HepG2 (cell line): ENCODE measurements at regions not wholly inside any gene's neighbourhood (a gene's known extent, or its start where the extent isn't known, plus 50 kb on each side); places are given as distances from the start of the nearest gene placed in this dataset.

Experiments used
- ATAC-seq: fragments of 200-7000 bp; cut with Tn5 transposase; 3 replicates; pipeline ENCODE4 v1.9.1; 2020; ENCODE audit warnings: mild to moderate bottlenecking, moderate library complexity
- BruUV-seq: library from RNA; stranded (reverse); fragments of 400-500 nt; replicated peaks from 2 replicates; lab custom pipeline; 2021; lab: Mats Ljungman, UMichigan
- CTCF ChIA-PET: fragments of 300-600 bp; formaldehyde crosslinking; extraction: SDS; loops from one replicate; lab custom pipeline; 2021; ENCODE audit warnings: low total read pairs, inconsistent platforms, low intra/inter-chr PET ratio; lab: Yijun Ruan, JAX
- POLR2A ChIA-PET: fragments of 350-600 bp; sonication (Branson Sonifier 250); formaldehyde crosslinking; loops from one replicate; lab custom pipeline; 2020; ENCODE audit warnings: antibody characterized with exemption, inconsistent platforms; lab: Yijun Ruan, JAX
- DNase-seq: peaks from one replicate; pipeline ENCODE4 v3.0.0-alpha.2; 2015; ENCODE audit warnings: low spot score
- FAIRE-seq: peaks from 3 replicates; lab custom pipeline; 2011; peaks lifted over from hg19 to GRCh38; lab: Jason Lieb, UNC
- H2AFZ ChIP-seq: one replicate; pipeline ENCODE4 v1.6.1; 2011; ENCODE audit warnings: low read length, inconsistent platforms
- H3K27ac ChIP-seq: fragments of 300-600 bp; 3 replicates; pipeline ENCODE4 v1.8.0; 2011; ENCODE audit warnings: mixed run types, mild to moderate bottlenecking, mixed read lengths, low read length, inconsistent platforms; ENCODE audit not compliant: insufficient read depth; ENCODE audit errors: extremely low read length
- H3K27me3 ChIP-seq, 2 experiments: fragments of 200-600 bp in 1 of 2; 2 replicates in 1 of 2; 3 replicates in 1 of 2; pipeline versions ENCODE4 v1.6.0 to v1.8.0; 2011; ENCODE audit warnings: low read length in 2 of 2, mild to moderate bottlenecking in 2 of 2, moderate library complexity in 2 of 2, inconsistent platforms in 1 of 2; ENCODE audit not compliant: insufficient read depth in 2 of 2, control insufficient read depth in 1 of 2
- H3K36me3 ChIP-seq, 2 experiments: fragments of 200-600 bp in 1 of 2; replicated peaks in 1 of 2; 2 replicates in 1 of 2; 3 replicates in 1 of 2; pipeline versions ENCODE4 v1.5.1 to v1.8.0; 2011; ENCODE audit warnings: low read length in 2 of 2, inconsistent platforms in 1 of 2; ENCODE audit not compliant: insufficient read depth in 2 of 2, control insufficient read depth in 1 of 2
- H3K4me1 ChIP-seq: 2 replicates; pipeline ENCODE4 v1.5.1; 2012; ENCODE audit warnings: low read length, inconsistent platforms; ENCODE audit not compliant: insufficient read depth
- H3K4me2 ChIP-seq: 2 replicates; pipeline ENCODE4 v1.6.0; 2011; ENCODE audit warnings: low read depth, low read length, inconsistent platforms
- H3K4me3 ChIP-seq, 3 experiments: fragments of 200-600 bp in 1 of 3; sonication (generic), shearing (Covaris generic) in 1 of 3; replicated peaks in 1 of 3; 2 replicates each; pipeline ENCODE4 v1.5.1; 2011 to 2016; ENCODE audit warnings: low read length in 3 of 3, inconsistent platforms in 2 of 3, low read depth in 2 of 3, mild to moderate bottlenecking in 2 of 3, control low read depth in 1 of 3, mixed read lengths in 1 of 3; ENCODE audit not compliant: insufficient read depth in 1 of 3
- H3K79me2 ChIP-seq: one replicate; pipeline ENCODE4 v1.6.1; 2011; ENCODE audit warnings: low read length, inconsistent platforms; ENCODE audit not compliant: insufficient read depth
- H3K9ac ChIP-seq: 2 replicates; pipeline ENCODE4 v1.6.0; 2011; ENCODE audit warnings: mild to moderate bottlenecking, low read depth, low read length, inconsistent platforms; ENCODE audit not compliant: insufficient read depth
- H3K9me3 ChIP-seq: 2 replicates; pipeline ENCODE4 v1.5.1; 2012; ENCODE audit warnings: mild to moderate bottlenecking, low read length
- H4K20me1 ChIP-seq: 2 replicates; pipeline ENCODE4 v1.6.0; 2011; ENCODE audit warnings: inconsistent platforms, mild to moderate bottlenecking, low read length, moderate library complexity; ENCODE audit not compliant: insufficient read depth
- ATF2 ChIP-seq: sonication (generic); formaldehyde crosslinking; IDR thresholded peaks from 2 replicates; pipeline ENCODE4 v1.4.0; 2020; ENCODE audit warnings: missing genetic modification reagents
- ATF3 ChIP-seq: sonication (generic); formaldehyde crosslinking; IDR thresholded peaks from 2 replicates; pipeline ENCODE4 v1.4.0; 2020; ENCODE audit warnings: missing genetic modification reagents
- HIC2 ChIP-seq: sonication (generic); formaldehyde crosslinking; IDR thresholded peaks from 2 replicates; pipeline ENCODE4 v1.9.0; 2022; ENCODE audit warnings: low read depth, missing genetic modification reagents
- IRF2 ChIP-seq: IDR thresholded peaks from 2 replicates; pipeline ENCODE4 v1.6.1; 2018; ENCODE audit warnings: missing genetic modification reagents, missing compliant biosample characterization
- RAD51 ChIP-seq: fragments of 450-650 bp; IDR thresholded peaks from 2 replicates; pipeline ENCODE4 v1.6.1; 2016; ENCODE audit warnings: borderline replicate concordance
- TEF ChIP-seq: sonication (generic); formaldehyde crosslinking; IDR thresholded peaks from 2 replicates; pipeline ENCODE4 v1.5.0; 2020; ENCODE audit warnings: missing genetic modification reagents
- ZNF562 ChIP-seq: sonication (generic); formaldehyde crosslinking; IDR thresholded peaks from 2 replicates; pipeline ENCODE4 v1.8.0; 2022; ENCODE audit warnings: missing genetic modification reagents, borderline replicate concordance
- WGBS: methylation state at CpG from one replicate; pipeline ENCODE4 v1.1.6; 2017; ENCODE audit warnings: low lambda C conversion rate; 5-methylcytosine and 5-hydroxymethylcytosine counted together
- in situ Hi-C: cut with HindIII; loops from 2 replicates; pipeline ENCODE4 v1.10.0; 2017; ENCODE audit warnings: low pct_unique_long_range_greater_than_20kb; ENCODE audit not compliant: extremely low pct_ligation_motif_present
- intact Hi-C: fragments of 100-400 bp; cut with micrococcal nuclease; formaldehyde crosslinking; loops from one replicate; pipeline ENCODE4 v1.10.0; 2022; ENCODE audit not compliant: unreplicated experiment

GRCh38 chr10:121356183-121356582, 242.1 kb downstream of the FGFR2 start (continued):
- TF ChIP-seq ATF2 (CRISPR knock-in tag) (no peak), IRF2 (CRISPR knock-in tag) (no peak), HIC2 (CRISPR knock-in tag) (no peak), ZNF562 (CRISPR knock-in tag) (no peak), RAD51 (no peak), TEF (CRISPR knock-in tag) (no peak)

GRCh38 chr10:121357401-121357800, 240.8 kb downstream of the FGFR2 start:
- H3K9me3 ChIP-seq = no peaks in the 10 kb centered on the region
- H3K79me2 ChIP-seq = no peaks in the 10 kb centered on the region
- WGBS = 9% methylated on average over 6 of the region's 6 CpGs
- no peak overlapping the region for H3K9ac ChIP-seq
- no TSS peak for BruUV-seq
- no peak overlapping the region for H3K4me2 ChIP-seq
- ATAC-seq (no peak), DNase-seq (no peak), FAIRE-seq (no peak)
- CTCF ChIA-PET = no interaction called here
- POLR2A ChIA-PET = no interaction called here
- H3K36me3 ChIP-seq = no peaks in the 10 kb centered on the region
- no peak overlapping the region for H3K4me3 ChIP-seq
- no peak overlapping the region for H2AFZ ChIP-seq
- intact Hi-C loops (no loop called here), in situ Hi-C loops (no loop called here)
- H3K27me3 ChIP-seq = peaks cover 0 to 1% of the 10 kb centered on the region in 2 experiments; a peak in 1 of 5 replicates
- no peaks in the 10 kb centered on the region for H3K4me1 ChIP-seq
- no peak for TF ChIP-seq ATF3 (CRISPR knock-in tag)
- TF ChIP-seq, all 625 proteins: peak for 0
- H4K20me1 ChIP-seq = no peaks in the 10 kb centered on the region
- no peak overlapping the region for H3K27ac ChIP-seq
